Astrocyte of the spinal cord (primary cell): ENCODE measurements at regions not wholly inside any gene's neighbourhood (a gene's known extent, or its start where the extent isn't known, plus 50 kb on each side); places are given as distances from the start of the nearest gene placed in this dataset.

Source experiments
- DNase-seq: peaks from one replicate; pipeline ENCODE4 v3.0.0; 2011; ENCODE audit warnings: low read depth, low spot score
- H3K4me3 ChIP-seq: 2 replicates; pipeline ENCODE4 v1.5.1; 2011; ENCODE audit warnings: low read depth, mild to moderate bottlenecking, low read length, moderate library complexity
- in situ Hi-C: cut with HindIII; loops from 2 replicates; pipeline ENCODE4 v1.10.0; 2017; ENCODE audit warnings: low sequenced_read_pairs
- TF ChIP-seq, protein P1 (sequence below): IDR thresholded peaks from 2 replicates; pipeline ENCODE4 v1.5.1; 2012; ENCODE audit warnings: low read depth, mild to moderate bottlenecking, low read length, inconsistent platforms

DNA sequence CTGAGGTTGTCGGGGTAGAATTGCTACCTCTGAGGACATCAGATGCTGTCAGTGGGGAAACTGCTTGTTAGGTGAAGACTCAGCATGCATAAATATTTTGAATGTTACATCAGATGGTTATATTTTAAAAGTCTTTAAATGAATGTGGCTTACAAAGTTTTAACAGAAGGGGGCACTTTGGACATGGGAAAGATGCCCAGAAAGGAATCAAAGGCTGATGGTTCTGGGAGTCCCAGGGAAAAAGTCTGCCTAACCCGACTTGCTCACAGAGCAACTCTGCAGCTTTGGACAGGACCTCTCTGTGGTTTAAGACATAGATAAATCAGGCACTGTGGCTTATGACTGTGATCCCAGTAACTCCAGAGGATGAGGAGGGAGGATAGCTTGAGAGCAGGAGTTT, 474.9 kb downstream of the ATP23 start:
- H3K4me3 ChIP-seq = no peak overlapping the region
- in situ Hi-C loops = no loop called here
- DNase-seq = peak; percentile 89
- TF ChIP-seq, protein P1, sequence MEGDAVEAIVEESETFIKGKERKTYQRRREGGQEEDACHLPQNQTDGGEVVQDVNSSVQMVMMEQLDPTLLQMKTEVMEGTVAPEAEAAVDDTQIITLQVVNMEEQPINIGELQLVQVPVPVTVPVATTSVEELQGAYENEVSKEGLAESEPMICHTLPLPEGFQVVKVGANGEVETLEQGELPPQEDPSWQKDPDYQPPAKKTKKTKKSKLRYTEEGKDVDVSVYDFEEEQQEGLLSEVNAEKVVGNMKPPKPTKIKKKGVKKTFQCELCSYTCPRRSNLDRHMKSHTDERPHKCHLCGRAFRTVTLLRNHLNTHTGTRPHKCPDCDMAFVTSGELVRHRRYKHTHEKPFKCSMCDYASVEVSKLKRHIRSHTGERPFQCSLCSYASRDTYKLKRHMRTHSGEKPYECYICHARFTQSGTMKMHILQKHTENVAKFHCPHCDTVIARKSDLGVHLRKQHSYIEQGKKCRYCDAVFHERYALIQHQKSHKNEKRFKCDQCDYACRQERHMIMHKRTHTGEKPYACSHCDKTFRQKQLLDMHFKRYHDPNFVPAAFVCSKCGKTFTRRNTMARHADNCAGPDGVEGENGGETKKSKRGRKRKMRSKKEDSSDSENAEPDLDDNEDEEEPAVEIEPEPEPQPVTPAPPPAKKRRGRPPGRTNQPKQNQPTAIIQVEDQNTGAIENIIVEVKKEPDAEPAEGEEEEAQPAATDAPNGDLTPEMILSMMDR = peak; percentile 40

DNA sequence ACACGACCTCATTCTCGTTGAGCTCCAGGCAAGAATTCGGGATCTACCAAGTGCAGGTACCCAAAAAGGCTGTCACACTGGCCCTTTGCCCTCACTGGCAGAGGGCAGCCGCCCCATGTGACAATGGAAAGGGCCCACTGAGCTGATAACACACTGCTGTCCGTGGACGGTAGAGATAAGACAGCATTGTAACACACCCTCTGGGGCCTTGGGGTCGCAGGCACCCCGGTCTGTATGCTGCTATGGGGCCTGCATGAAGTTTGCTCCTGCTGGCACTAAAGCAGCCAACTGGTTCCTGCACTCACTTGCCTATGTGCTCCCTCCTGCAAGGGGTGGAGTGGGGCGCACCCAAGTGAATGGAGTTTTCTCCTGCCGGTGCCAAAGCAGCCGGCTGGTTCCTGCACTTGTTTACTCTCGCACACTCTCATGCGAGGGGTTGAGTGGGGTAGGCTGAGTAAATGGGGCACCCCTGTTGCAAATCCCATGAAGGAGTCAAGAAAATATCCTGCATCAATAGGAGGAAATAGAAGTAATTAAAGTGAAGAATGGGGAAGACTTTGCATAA, 477.9 kb downstream of the ATP23 start:
- TF ChIP-seq, protein P1 = no peak
- DNase-seq = no peak
- no peak overlapping the region for H3K4me3 ChIP-seq
- in situ Hi-C loops = no loop called here

DNA sequence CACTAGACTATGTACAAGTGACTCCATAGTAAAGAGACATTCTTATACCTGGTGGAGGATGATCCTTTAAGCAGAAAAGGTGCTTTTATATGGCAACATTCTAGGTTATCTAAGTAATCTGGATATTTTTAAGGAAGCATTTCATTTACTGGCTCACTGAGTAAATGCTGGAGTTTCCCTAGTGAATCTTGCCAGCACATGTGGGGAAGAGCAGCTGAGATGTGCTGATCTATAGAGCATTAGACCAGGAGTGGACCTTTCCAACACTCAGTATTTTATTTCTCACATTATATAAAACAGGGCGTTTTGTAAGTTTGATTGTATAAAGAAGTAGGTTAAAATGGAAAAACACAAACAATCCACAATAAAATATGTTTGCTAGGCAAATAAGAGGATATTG, 478.5 kb downstream of the ATP23 start:
- TF ChIP-seq, protein P1 = no peak
- peak; percentile 32 for DNase-seq
- H3K4me3 ChIP-seq = no peak overlapping the region
- in situ Hi-C loops = no loop called here

DNA sequence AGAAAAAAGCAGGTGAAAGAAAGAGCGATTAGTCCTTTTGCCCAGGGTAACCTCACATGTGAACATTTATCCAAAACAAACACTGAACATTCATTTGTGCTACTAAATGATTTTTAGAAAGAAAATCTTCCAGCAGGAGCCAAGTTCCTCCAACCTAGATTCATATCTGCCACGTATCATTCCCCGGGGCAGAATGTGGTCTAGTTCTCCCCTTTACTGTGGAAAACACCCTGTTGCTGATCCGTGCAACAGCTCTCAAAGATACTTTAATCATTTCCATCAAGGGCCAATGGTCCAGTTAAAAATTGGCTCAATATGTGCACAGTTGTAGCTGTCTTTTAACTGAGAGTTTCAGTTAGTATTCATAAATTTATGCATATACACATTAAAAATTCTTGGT, 479.1 kb downstream of the ATP23 start:
- H3K4me3 ChIP-seq = no peak overlapping the region
- TF ChIP-seq, protein P1 = no peak
- DNase-seq = peak; percentile 47
- in situ Hi-C loops = no loop called here

DNA sequence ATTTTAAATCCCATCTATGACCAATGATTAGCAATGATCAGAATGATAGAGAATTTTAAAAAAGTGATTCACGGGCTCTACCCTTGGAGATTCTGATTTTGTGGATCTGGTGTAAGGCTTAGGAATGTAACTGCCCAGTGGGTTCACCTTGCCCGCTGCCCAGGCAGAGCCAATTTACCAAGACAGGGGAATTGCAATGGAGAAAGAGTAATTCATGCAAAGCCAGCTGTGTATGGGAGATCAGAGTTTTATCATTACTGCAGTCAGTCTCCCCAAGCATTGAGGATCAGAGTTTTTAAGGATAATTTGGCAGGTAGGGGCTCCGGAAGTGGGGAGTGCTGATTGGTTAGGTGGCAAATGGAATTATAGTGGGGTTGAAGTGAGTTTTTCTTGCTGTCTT, 480.6 kb downstream of the ATP23 start:
- DNase-seq = no peak
- H3K4me3 ChIP-seq = no peak overlapping the region
- in situ Hi-C loops = no loop called here
- TF ChIP-seq, protein P1 = no peak

DNA sequence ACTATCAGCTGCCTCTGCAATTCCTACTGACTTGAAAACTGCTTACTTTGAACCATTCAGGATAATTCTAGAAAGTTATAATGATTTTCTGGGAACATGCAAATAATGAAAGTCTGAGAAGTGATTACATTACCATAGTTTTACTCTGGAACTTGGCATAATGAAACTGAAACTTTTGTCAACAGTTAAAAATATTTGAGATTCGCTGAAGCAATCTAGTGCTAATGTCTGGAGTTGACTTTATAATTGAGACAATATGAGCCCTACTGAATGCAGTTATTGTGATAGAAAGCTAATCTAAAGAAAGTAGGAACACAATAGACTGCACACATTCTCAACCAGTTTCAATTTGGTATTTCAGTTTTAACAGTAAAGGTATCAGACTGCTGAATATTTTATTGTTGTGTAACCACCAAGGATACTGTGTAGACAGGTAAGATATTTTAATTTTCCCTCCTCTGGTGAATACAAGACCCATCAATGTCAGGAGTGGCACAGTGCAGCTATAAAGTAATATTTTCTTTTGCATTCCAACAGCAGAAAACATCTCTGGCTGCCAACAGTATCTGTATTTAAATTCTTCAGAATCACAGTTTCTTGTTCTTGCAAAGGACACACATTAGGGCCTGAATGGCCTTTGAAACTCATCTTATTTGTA, 483.5 kb downstream of the ATP23 start:
- peak; percentile 20 for DNase-seq
- TF ChIP-seq, protein P1 = no peak
- H3K4me3 ChIP-seq = no peak overlapping the region
- in situ Hi-C loops = no loop called here
